ENCODE measurements at regions not wholly inside any gene's neighbourhood (a gene's known extent, or its start where the extent isn't known, plus 50 kb on each side); places are given as distances from the start of the nearest gene placed in this dataset.

- peak; percentile 26 for DNase-seq (ENCODE audit: low spot score)
These were observed 258.5 kb downstream of the KCNS3 start for GRCh38 chr2:18136881-18137475.

GRCh38 chr2:18133310-18133709 lies 254.8 kb downstream of the KCNS3 start:
- no peak for DNase-seq (ENCODE audit: low spot score)

- DNase-seq (ENCODE audit: low spot score), result no peak
These were observed 254.2 kb downstream of the KCNS3 start for GRCh38 chr2:18132697-18133096.

GRCh38 chr2:18131761-18132160 lies 253.3 kb downstream of the KCNS3 start:
- no peak for DNase-seq (ENCODE audit: low spot score)

GRCh38 chr2:18129348-18129747 lies 250.9 kb downstream of the KCNS3 start:
- DNase-seq (ENCODE audit: low spot score), result no peak

GRCh38 chr2:18125303-18125702 lies 246.8 kb downstream of the KCNS3 start:
- no peak for DNase-seq (ENCODE audit: low spot score)

- DNase-seq (ENCODE audit: low spot score), result no peak
These were observed 245.8 kb downstream of the KCNS3 start for GRCh38 chr2:18124116-18124835.

GRCh38 chr2:18123577-18123976 lies 245.1 kb downstream of the KCNS3 start:
- DNase-seq (ENCODE audit: low spot score), result no peak

- DNase-seq (ENCODE audit: low spot score), result no peak
These were observed 244.7 kb downstream of the KCNS3 start for GRCh38 chr2:18123211-18123570.

- no peak for DNase-seq (ENCODE audit: low spot score)
These were observed 244.2 kb downstream of the KCNS3 start for GRCh38 chr2:18122544-18123210.

GRCh38 chr2:18119883-18120282 lies 241.4 kb downstream of the KCNS3 start:
- DNase-seq (ENCODE audit: low spot score), result no peak

- no peak for DNase-seq (ENCODE audit: low spot score)
These were observed 240.2 kb downstream of the KCNS3 start for GRCh38 chr2:18118703-18119102.

- no peak for DNase-seq (ENCODE audit: low spot score)
These were observed 239.1 kb downstream of the KCNS3 start for GRCh38 chr2:18117592-18117991.

- DNase-seq (ENCODE audit: low spot score), result no peak
These were observed 231.8 kb downstream of the KCNS3 start for GRCh38 chr2:18110222-18110621.

- no peak for DNase-seq (ENCODE audit: low spot score)
These were observed 228.4 kb downstream of the KCNS3 start for GRCh38 chr2:18106841-18107240.

GRCh38 chr2:18105929-18106328 lies 227.5 kb downstream of the KCNS3 start:
- no peak for DNase-seq (ENCODE audit: low spot score)

GRCh38 chr2:18104595-18105224 lies 226.2 kb downstream of the KCNS3 start:
- DNase-seq (ENCODE audit: low spot score), result no peak

GRCh38 chr2:18096836-18097405 lies 218.5 kb downstream of the KCNS3 start:
- DNase-seq (ENCODE audit: low spot score), result no peak

- DNase-seq (ENCODE audit: low spot score), result peak; percentile 6
These were observed 215.8 kb downstream of the KCNS3 start for GRCh38 chr2:18094277-18094676.

- DNase-seq (ENCODE audit: low spot score), result no peak
These were observed 214.7 kb downstream of the KCNS3 start for GRCh38 chr2:18093196-18093595.

- DNase-seq (ENCODE audit: low spot score), result no peak
These were observed 214.3 kb downstream of the KCNS3 start for GRCh38 chr2:18092760-18093159.

- no peak for DNase-seq (ENCODE audit: low spot score)
These were observed 207.1 kb downstream of the KCNS3 start for GRCh38 chr2:18085593-18085992.
